ENCODE measurements at regions not wholly inside any gene's neighbourhood (a gene's known extent, or its start where the extent isn't known, plus 50 kb on each side); places are given as distances from the start of the nearest gene placed in this dataset.

DNA sequence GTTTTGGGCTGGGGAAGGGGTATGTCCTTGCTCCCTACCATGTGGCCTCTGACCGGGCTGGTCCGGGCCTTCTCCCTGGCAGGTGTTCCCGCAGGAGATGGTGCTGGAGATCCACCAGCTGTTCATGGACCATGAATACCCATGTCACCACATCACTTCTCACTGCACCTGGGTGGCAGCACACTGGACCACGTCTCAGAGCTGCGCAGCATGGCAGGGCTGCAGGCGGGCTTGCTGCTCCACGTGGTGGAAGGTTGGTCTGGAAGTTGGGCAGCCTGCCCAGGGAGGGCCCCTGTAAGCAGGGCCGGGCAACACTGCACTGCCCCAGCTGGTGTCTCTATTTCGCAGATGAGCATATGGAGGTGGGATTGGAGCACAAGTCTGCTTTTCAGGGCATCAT is 169.5 kb upstream of the ZNF267 start:
- H3K27ac ChIP-seq (ENCODE audit: low read depth in 1 of 3, low read length in 2 of 3), result no peak overlapping the region
- no peak overlapping the region for H3K4me3 ChIP-seq (ENCODE audit: low read depth in 1 of 3, low read length in 3 of 3)
- 88 to 96% (median 94%) methylated on average over 8 to 9 of the region's 9 CpGs for WGBS, 3 donors
- FAIRE-seq (no peak), DNase-seq (no peak)
- peaks cover 0 to 6% (median 4%) of the 10 kb centered on the region in 3 donors for H3K4me1 ChIP-seq (ENCODE audit: control insufficient read depth in 3 of 3, insufficient read depth in 2 of 3, low read depth in 1 of 3, low read length in 2 of 3)
- peaks cover 12 to 63% (median 22%) of the 10 kb centered on the region in 3 donors for H3K36me3 ChIP-seq (ENCODE audit: control insufficient read depth in 3 of 3, insufficient read depth in 2 of 3, low read depth in 1 of 3, low read length in 3 of 3)
- no peaks in the 10 kb centered on the region for H3K9me3 ChIP-seq (ENCODE audit: control insufficient read depth in 2 of 2, insufficient read depth in 1 of 2, low read depth in 1 of 2, low read length in 1 of 2)
- H3K27me3 ChIP-seq (ENCODE audit: control insufficient read depth in 3 of 3, insufficient read depth in 3 of 3, low read length in 3 of 3), result no peaks in the 10 kb centered on the region

GRCh38 chr16:31705371-31705770 is 168.2 kb upstream of the ZNF267 start:
- H3K27ac ChIP-seq (ENCODE audit: low read depth in 1 of 3, low read length in 2 of 3), result no peak overlapping the region
- WGBS, 3 donors, result 97% methylated on average over 5 of the region's 5 CpGs
- H3K9me3 ChIP-seq (ENCODE audit: control insufficient read depth in 2 of 2, insufficient read depth in 1 of 2, low read depth in 1 of 2, low read length in 1 of 2), result no peaks in the 10 kb centered on the region
- H3K4me1 ChIP-seq (ENCODE audit: control insufficient read depth in 3 of 3, insufficient read depth in 2 of 3, low read depth in 1 of 3, low read length in 2 of 3), result peaks cover 0 to 6% (median 4%) of the 10 kb centered on the region in 3 donors
- H3K4me3 ChIP-seq (ENCODE audit: low read depth in 1 of 3, low read length in 3 of 3), result no peak overlapping the region
- H3K27me3 ChIP-seq (ENCODE audit: control insufficient read depth in 3 of 3, insufficient read depth in 3 of 3, low read length in 3 of 3), result no peaks in the 10 kb centered on the region
- FAIRE-seq, result no peak
- H3K36me3 ChIP-seq (ENCODE audit: control insufficient read depth in 3 of 3, insufficient read depth in 2 of 3, low read depth in 1 of 3, low read length in 3 of 3), result peaks cover 12 to 71% (median 22%) of the 10 kb centered on the region in 3 donors
- no peak for DNase-seq

- WGBS, 3 donors, result 83 to 92% (median 86%) methylated on average over 9 of the region's 9 CpGs
- Histone ChIP-seq H3K4me3 (ENCODE audit: low read depth in 1 of 3, low read length in 3 of 3) (no peak overlapping the region), H3K4me1 (ENCODE audit: control insufficient read depth in 3 of 3, insufficient read depth in 2 of 3, low read depth in 1 of 3, low read length in 2 of 3) (peaks cover 0 to 4% (median 3%) of the 10 kb centered on the region in 3 donors), H3K36me3 (ENCODE audit: control insufficient read depth in 3 of 3, insufficient read depth in 2 of 3, low read depth in 1 of 3, low read length in 3 of 3) (peaks cover 12 to 76% (median 22%) of the 10 kb centered on the region in 3 donors), H3K27ac (ENCODE audit: low read depth in 1 of 3, low read length in 2 of 3) (no peak overlapping the region), H3K27me3 (ENCODE audit: control insufficient read depth in 3 of 3, insufficient read depth in 3 of 3, low read length in 3 of 3) (no peaks in the 10 kb centered on the region), H3K9me3 (ENCODE audit: control insufficient read depth in 2 of 2, insufficient read depth in 1 of 2, low read depth in 1 of 2, low read length in 1 of 2) (no peaks in the 10 kb centered on the region)
- DNase-seq (no peak), FAIRE-seq (no peak)
Observed at GRCh38 chr16:31706318-31706717, 167.3 kb upstream of the ZNF267 start.

DNA sequence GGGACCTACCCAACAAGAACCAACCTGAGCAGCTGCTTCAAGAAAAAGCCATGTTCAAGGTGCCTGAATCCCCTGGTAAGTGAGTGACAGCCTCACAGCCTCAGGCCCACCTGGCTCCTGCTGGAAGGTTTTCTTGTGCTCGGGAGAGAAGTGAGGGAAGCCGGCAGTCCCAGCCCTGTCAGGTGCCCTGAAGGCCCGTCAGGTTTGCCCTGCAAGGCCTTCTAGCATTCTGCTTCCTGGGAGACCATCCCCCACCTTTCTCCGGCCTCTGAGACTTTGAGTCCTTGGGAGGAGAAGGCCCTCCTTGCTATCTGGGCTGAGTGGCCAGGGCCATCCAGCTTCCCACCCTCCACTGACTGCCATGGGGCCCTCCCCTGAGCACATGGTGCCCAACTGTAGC is 166.7 kb upstream of the ZNF267 start:
- Histone ChIP-seq H3K4me1 (ENCODE audit: control insufficient read depth in 3 of 3, insufficient read depth in 2 of 3, low read depth in 1 of 3, low read length in 2 of 3) (peaks cover 0 to under 1% (median 0%) of the 10 kb centered on the region in 3 donors), H3K27me3 (ENCODE audit: control insufficient read depth in 3 of 3, insufficient read depth in 3 of 3, low read length in 3 of 3) (no peaks in the 10 kb centered on the region), H3K36me3 (ENCODE audit: control insufficient read depth in 3 of 3, insufficient read depth in 2 of 3, low read depth in 1 of 3, low read length in 3 of 3) (peaks cover 12 to 76% (median 22%) of the 10 kb centered on the region in 3 donors), H3K9me3 (ENCODE audit: control insufficient read depth in 2 of 2, insufficient read depth in 1 of 2, low read depth in 1 of 2, low read length in 1 of 2) (no peaks in the 10 kb centered on the region), H3K4me3 (ENCODE audit: low read depth in 1 of 3, low read length in 3 of 3) (no peak overlapping the region), H3K27ac (ENCODE audit: low read depth in 1 of 3, low read length in 2 of 3) (no peak overlapping the region)
- DNase-seq (no peak), FAIRE-seq (no peak)
- WGBS, 3 donors, result 90 to 96% (median 92%) methylated on average over 4 of the region's 4 CpGs

GRCh38 chr16:31707743-31708335 is 165.8 kb upstream of the ZNF267 start:
- Histone ChIP-seq H3K4me1 (ENCODE audit: control insufficient read depth in 3 of 3, insufficient read depth in 2 of 3, low read depth in 1 of 3, low read length in 2 of 3) (no peaks in the 10 kb centered on the region), H3K36me3 (ENCODE audit: control insufficient read depth in 3 of 3, insufficient read depth in 2 of 3, low read depth in 1 of 3, low read length in 3 of 3) (peaks cover 12 to 71% (median 22%) of the 10 kb centered on the region in 3 donors), H3K4me3 (ENCODE audit: low read depth in 1 of 3, low read length in 3 of 3) (no peak overlapping the region), H3K27me3 (ENCODE audit: control insufficient read depth in 3 of 3, insufficient read depth in 3 of 3, low read length in 3 of 3) (no peaks in the 10 kb centered on the region), H3K27ac (ENCODE audit: low read depth in 1 of 3, low read length in 2 of 3) (no peak overlapping the region), H3K9me3 (ENCODE audit: control insufficient read depth in 2 of 2, insufficient read depth in 1 of 2, low read depth in 1 of 2, low read length in 1 of 2) (no peaks in the 10 kb centered on the region)
- DNase-seq (no peak), FAIRE-seq (no peak)
- 96 to 98% (median 96%) methylated on average over 10 of the region's 10 CpGs for WGBS, 3 donors

- H3K4me1 ChIP-seq (ENCODE audit: control insufficient read depth in 3 of 3, insufficient read depth in 2 of 3, low read depth in 1 of 3, low read length in 2 of 3), result no peaks in the 10 kb centered on the region
- no peak for FAIRE-seq
- 82 to 88% (median 87%) methylated on average over 8 of the region's 8 CpGs for WGBS, 3 donors
- H3K36me3 ChIP-seq (ENCODE audit: control insufficient read depth in 3 of 3, insufficient read depth in 2 of 3, low read depth in 1 of 3, low read length in 3 of 3), result peaks cover 12 to 66% (median 22%) of the 10 kb centered on the region in 3 donors
- no peaks in the 10 kb centered on the region for H3K9me3 ChIP-seq (ENCODE audit: control insufficient read depth in 2 of 2, insufficient read depth in 1 of 2, low read depth in 1 of 2, low read length in 1 of 2)
- H3K27ac ChIP-seq (ENCODE audit: low read depth in 1 of 3, low read length in 2 of 3), result no peak overlapping the region
- no peak for DNase-seq
- H3K4me3 ChIP-seq (ENCODE audit: low read depth in 1 of 3, low read length in 3 of 3), result no peak overlapping the region
- H3K27me3 ChIP-seq (ENCODE audit: control insufficient read depth in 3 of 3, insufficient read depth in 3 of 3, low read length in 3 of 3), result no peaks in the 10 kb centered on the region
Observed at GRCh38 chr16:31708348-31708747, 165.3 kb upstream of the ZNF267 start.

- 85 to 96% (median 94%) methylated on average over 9 of the region's 9 CpGs for WGBS, 3 donors
- FAIRE-seq (no peak), DNase-seq (no peak)
- H3K4me1 ChIP-seq (ENCODE audit: control insufficient read depth in 3 of 3, insufficient read depth in 2 of 3, low read depth in 1 of 3, low read length in 2 of 3), result peaks cover 0 to 1% (median under 1%) of the 10 kb centered on the region in 3 donors
- no peak overlapping the region for H3K4me3 ChIP-seq (ENCODE audit: low read depth in 1 of 3, low read length in 3 of 3)
- H3K27ac ChIP-seq (ENCODE audit: low read depth in 1 of 3, low read length in 2 of 3), result no peak overlapping the region
- H3K27me3 ChIP-seq (ENCODE audit: control insufficient read depth in 3 of 3, insufficient read depth in 3 of 3, low read length in 3 of 3), result no peaks in the 10 kb centered on the region
- H3K9me3 ChIP-seq (ENCODE audit: control insufficient read depth in 2 of 2, insufficient read depth in 1 of 2, low read depth in 1 of 2, low read length in 1 of 2), result no peaks in the 10 kb centered on the region
- H3K36me3 ChIP-seq (ENCODE audit: control insufficient read depth in 3 of 3, insufficient read depth in 2 of 3, low read depth in 1 of 3, low read length in 3 of 3), result peaks cover 12 to 58% (median 19%) of the 10 kb centered on the region in 3 donors
Observed at GRCh38 chr16:31709181-31709580, 164.4 kb upstream of the ZNF267 start.

DNA sequence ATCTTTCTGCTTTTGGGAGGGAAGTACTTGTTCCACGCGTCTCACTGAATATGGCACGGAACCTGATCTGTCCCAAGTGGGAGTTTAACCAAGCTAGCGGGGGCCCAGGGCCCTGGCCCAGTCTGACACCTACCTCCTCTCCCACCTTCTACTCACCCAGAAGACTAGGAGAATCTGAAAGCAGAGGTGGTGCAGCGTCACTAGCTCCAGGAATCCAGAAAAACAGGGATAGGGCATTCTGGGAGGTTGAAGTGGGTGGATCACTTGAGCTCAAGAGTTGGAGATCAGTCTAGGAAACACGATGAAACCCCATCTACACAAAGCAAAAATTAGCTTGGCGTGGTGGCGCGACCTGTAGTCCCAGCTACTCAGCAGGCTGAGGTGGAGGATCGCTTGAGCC is 163.5 kb upstream of the ZNF267 start:
- H3K27me3 ChIP-seq (ENCODE audit: control insufficient read depth in 3 of 3, insufficient read depth in 3 of 3, low read length in 3 of 3), result no peaks in the 10 kb centered on the region
- peaks cover 8 to 50% (median 19%) of the 10 kb centered on the region in 3 donors for H3K36me3 ChIP-seq (ENCODE audit: control insufficient read depth in 3 of 3, insufficient read depth in 2 of 3, low read depth in 1 of 3, low read length in 3 of 3)
- no peaks in the 10 kb centered on the region for H3K9me3 ChIP-seq (ENCODE audit: control insufficient read depth in 2 of 2, insufficient read depth in 1 of 2, low read depth in 1 of 2, low read length in 1 of 2)
- FAIRE-seq, result no peak
- DNase-seq, result no peak
- H3K4me1 ChIP-seq (ENCODE audit: control insufficient read depth in 3 of 3, insufficient read depth in 2 of 3, low read depth in 1 of 3, low read length in 2 of 3), result peaks cover 3 to 7% (median 6%) of the 10 kb centered on the region in 3 donors
- WGBS, 3 donors, result 86 to 91% (median 88%) methylated on average over 10 of the region's 10 CpGs
- H3K4me3 ChIP-seq (ENCODE audit: low read depth in 1 of 3, low read length in 3 of 3), result no peak overlapping the region
- H3K27ac ChIP-seq (ENCODE audit: low read depth in 1 of 3, low read length in 2 of 3), result no peak overlapping the region

GRCh38 chr16:31710880-31711279 is 162.7 kb upstream of the ZNF267 start:
- DNase-seq (no peak), FAIRE-seq (no peak)
- Histone ChIP-seq H3K9me3 (ENCODE audit: control insufficient read depth in 2 of 2, insufficient read depth in 1 of 2, low read depth in 1 of 2, low read length in 1 of 2) (no peaks in the 10 kb centered on the region), H3K4me3 (ENCODE audit: low read depth in 1 of 3, low read length in 3 of 3) (no peak overlapping the region), H3K27ac (ENCODE audit: low read depth in 1 of 3, low read length in 2 of 3) (no peak overlapping the region), H3K27me3 (ENCODE audit: control insufficient read depth in 3 of 3, insufficient read depth in 3 of 3, low read length in 3 of 3) (no peaks in the 10 kb centered on the region), H3K4me1 (ENCODE audit: control insufficient read depth in 3 of 3, insufficient read depth in 2 of 3, low read depth in 1 of 3, low read length in 2 of 3) (peaks cover 3 to 7% (median 6%) of the 10 kb centered on the region in 3 donors), H3K36me3 (ENCODE audit: control insufficient read depth in 3 of 3, insufficient read depth in 2 of 3, low read depth in 1 of 3, low read length in 3 of 3) (peaks cover 3 to 46% (median 16%) of the 10 kb centered on the region in 3 donors)
- WGBS, 3 donors, result 88 to 93% (median 92%) methylated on average over 5 of the region's 5 CpGs

Measured in small intestine (tissue), 7 donors.